ENCODE measurements at regions not wholly inside any gene's neighbourhood (a gene's known extent, or its start where the extent isn't known, plus 50 kb on each side); places are given as distances from the start of the nearest gene placed in this dataset.
"Not testable (repeated sequence)": the region's sequence is repeated elsewhere in the genome, so short reads cannot be mapped to it uniquely, and the experiment has no call there.

DNA sequence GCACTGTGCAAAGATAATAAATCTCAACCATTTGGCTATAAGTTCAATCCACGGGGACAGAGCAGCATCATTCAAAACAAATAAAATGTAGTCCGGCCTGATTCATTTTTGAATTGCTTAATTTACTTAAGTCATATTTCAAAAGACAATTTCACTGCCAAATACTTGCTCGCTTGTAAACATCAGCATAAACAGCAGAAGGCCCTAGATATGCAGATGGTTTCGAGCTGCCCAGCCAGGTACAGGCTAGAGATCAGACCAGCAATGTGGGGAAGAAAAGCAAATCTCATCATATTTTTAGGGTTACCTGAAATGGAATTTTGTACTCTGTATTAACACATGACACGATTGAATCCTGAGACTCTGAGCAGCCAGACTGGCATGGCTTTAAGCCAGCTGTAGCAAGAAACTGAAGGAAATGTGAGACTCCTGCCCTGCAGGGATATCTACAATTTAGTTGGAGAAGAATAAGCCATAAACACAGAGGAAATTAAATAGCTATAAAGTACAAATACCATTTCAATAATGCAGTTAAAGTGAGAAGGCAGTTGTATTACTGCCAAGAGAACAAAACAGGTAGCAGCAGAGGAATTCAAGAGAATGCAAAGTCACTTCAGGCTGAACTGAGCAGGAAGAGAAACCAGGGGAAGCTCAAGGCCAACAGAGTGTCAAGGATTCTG is 440.3 kb downstream of the ETS1 start:
- intact Hi-C loops (cut with DNase I) = no loop called here
- H3K4me3 ChIP-seq = no peak overlapping the region
- peaks cover 0 to 2% of the 10 kb centered on the region in 2 donors for H3K9me3 ChIP-seq
- no peaks in the 10 kb centered on the region for H3K27me3 ChIP-seq
- peaks cover 0 to 4% of the 10 kb centered on the region in 2 donors for H3K4me1 ChIP-seq
- no peak for ATAC-seq
- DNase-seq = no peak
- no peak overlapping the region for H3K27ac ChIP-seq
- TF ChIP-seq, protein P1, sequence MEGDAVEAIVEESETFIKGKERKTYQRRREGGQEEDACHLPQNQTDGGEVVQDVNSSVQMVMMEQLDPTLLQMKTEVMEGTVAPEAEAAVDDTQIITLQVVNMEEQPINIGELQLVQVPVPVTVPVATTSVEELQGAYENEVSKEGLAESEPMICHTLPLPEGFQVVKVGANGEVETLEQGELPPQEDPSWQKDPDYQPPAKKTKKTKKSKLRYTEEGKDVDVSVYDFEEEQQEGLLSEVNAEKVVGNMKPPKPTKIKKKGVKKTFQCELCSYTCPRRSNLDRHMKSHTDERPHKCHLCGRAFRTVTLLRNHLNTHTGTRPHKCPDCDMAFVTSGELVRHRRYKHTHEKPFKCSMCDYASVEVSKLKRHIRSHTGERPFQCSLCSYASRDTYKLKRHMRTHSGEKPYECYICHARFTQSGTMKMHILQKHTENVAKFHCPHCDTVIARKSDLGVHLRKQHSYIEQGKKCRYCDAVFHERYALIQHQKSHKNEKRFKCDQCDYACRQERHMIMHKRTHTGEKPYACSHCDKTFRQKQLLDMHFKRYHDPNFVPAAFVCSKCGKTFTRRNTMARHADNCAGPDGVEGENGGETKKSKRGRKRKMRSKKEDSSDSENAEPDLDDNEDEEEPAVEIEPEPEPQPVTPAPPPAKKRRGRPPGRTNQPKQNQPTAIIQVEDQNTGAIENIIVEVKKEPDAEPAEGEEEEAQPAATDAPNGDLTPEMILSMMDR (IDR thresholded peaks at IDR 0.05) = no peak
- H3K36me3 ChIP-seq = no peaks in the 10 kb centered on the region

DNA sequence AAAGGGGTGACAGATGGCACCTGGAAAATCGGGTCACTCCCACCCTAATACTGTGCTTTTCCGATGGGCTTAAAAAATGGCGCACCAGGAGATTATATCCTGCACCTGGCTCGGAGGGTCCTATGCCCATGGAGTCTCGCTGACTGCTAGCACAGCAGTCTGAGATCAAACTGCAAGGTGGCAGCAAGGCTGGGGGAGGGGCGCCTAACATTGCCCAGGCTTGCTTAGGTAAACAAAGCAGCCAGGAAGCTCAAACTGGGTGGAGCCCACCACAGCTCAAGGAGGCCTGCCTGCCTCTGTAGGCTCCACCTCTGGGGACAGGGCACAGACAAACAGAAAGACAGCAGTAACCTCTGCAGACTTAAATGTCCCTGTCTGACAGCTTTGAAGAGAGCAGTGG is 447.1 kb downstream of the ETS1 start:
- H3K27me3 ChIP-seq; H3K4me3 ChIP-seq; ATAC-seq; H3K9me3 ChIP-seq; H3K36me3 ChIP-seq; H3K27ac ChIP-seq; intact Hi-C loops (cut with DNase I); DNase-seq; H3K4me1 ChIP-seq: not testable (repeated sequence)

DNA sequence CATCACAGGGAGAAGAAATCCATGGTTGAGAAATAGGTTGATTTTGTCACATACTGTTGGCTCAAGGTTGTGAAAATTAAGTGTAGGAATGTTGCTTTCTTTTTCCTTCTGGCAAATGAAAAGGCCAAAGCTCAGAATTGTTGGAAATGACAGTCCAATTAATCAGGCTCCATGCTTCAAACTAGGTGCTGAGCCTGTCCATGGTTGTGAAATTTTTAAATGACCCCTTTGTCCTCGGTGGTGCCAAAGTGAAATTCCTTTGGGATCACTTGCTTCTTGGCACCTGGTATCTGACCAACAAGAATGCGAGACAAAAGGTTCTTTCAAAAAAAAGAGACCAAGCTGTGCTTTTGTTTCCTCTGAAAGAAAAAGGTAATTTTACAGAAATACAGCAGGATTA is 451.9 kb downstream of the ETS1 start:
- no peaks in the 10 kb centered on the region for H3K36me3 ChIP-seq
- no peak overlapping the region for H3K4me3 ChIP-seq
- intact Hi-C loops (cut with DNase I) = no loop called here
- DNase-seq = no peak
- H3K27ac ChIP-seq = no peak overlapping the region
- H3K27me3 ChIP-seq = no peaks in the 10 kb centered on the region
- no peaks in the 10 kb centered on the region for H3K9me3 ChIP-seq
- TF ChIP-seq, protein P1 (IDR thresholded peaks at IDR 0.05) = no peak
- H3K4me1 ChIP-seq = no peaks in the 10 kb centered on the region
- no peak for ATAC-seq

DNA sequence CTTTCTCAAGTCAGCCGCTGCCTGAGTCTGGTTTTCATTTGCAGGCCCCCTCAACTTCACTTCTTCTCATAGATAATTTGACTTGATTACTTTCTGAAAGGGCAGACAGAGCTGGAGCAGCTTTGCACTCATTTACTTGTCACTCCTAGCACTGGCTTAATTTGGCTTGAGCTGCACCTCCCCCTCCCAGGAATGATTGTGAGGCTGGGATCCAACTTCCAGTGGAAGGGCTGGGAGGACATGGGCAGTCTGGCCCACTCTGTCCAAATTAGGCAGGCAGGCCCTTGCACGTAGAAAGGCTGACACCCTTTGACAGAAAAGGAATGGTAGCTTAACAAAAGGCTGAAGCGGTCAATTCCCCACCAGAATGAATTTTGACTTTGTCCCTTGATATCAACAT is 453.9 kb downstream of the ETS1 start:
- Histone ChIP-seq H3K36me3 (no peaks in the 10 kb centered on the region), H3K9me3 (no peaks in the 10 kb centered on the region), H3K27ac (no peak overlapping the region), H3K27me3 (no peaks in the 10 kb centered on the region), H3K4me3 (no peak overlapping the region), H3K4me1 (no peaks in the 10 kb centered on the region)
- ATAC-seq = no peak
- TF ChIP-seq, protein P1 (IDR thresholded peaks at IDR 0.05) = no peak
- DNase-seq = peak in 1 of 4 donors; percentile 42
- intact Hi-C loops (cut with DNase I) = no loop called here

DNA sequence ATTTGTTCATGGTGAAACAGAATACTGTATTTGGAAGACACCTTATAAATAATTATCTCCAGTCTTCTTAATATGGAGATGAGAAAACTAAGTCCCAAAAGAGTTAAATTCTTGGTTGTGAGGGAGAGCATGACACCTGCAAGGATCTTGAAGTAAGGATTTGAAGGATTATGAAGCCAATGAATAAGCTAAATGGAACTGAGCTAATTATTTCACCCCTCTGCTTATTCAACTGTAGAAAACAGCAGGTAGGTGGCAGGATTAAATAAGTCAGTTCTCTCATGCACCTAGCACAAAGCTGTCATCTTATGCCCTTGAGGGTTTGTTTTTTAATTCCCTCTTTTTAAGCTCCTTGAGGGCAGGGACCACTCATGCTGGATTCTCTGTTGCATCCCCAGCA is 457.3 kb downstream of the ETS1 start:
- H3K9me3 ChIP-seq = no peaks in the 10 kb centered on the region
- intact Hi-C loops (cut with DNase I) = no loop called here
- no peak overlapping the region for H3K27ac ChIP-seq
- H3K4me3 ChIP-seq = no peak overlapping the region
- TF ChIP-seq, protein P1 (IDR thresholded peaks at IDR 0.05) = no peak
- ATAC-seq = no peak
- H3K4me1 ChIP-seq = no peaks in the 10 kb centered on the region
- DNase-seq = no peak
- no peaks in the 10 kb centered on the region for H3K36me3 ChIP-seq
- no peaks in the 10 kb centered on the region for H3K27me3 ChIP-seq

DNA sequence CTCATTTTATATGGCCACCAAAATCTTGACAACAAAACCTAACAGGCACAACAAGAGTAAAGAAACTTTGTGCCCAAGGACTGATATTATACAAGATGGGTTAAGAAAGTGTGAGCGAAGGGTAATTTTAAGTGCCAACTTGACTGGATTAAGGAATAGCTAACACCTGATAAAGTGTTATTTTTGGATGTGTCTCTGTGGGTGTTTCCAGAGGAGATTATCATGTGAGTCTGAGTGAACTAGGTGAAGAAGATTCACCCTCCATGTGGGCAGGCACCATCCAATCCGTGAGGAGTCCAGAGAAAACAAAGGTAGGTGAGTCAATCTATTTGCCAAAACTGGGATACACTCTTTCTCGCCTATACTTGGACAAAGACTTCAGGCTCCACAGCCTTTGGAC is 461.6 kb downstream of the ETS1 start:
- ATAC-seq (no peak), DNase-seq (no peak)
- Histone ChIP-seq H3K4me1 (no peaks in the 10 kb centered on the region), H3K4me3 (no peak overlapping the region), H3K9me3 (no peaks in the 10 kb centered on the region), H3K27me3 (no peaks in the 10 kb centered on the region), H3K27ac (no peak overlapping the region), H3K36me3 (no peaks in the 10 kb centered on the region)
- TF ChIP-seq, protein P1 (IDR thresholded peaks at IDR 0.05) = no peak
- intact Hi-C loops (cut with DNase I) = no loop called here
